HCT116 (cell line): ENCODE measurements at regions not wholly inside any gene's neighbourhood (a gene's known extent, or its start where the extent isn't known, plus 50 kb on each side); places are given as distances from the start of the nearest gene placed in this dataset.

Experiments used
- ATAC-seq: fragments of 200-7000 bp; cut with Tn5 transposase; 2 replicates; pipeline ENCODE4 v1.9.1; 2020; ENCODE audit warnings: mild to moderate bottlenecking, moderate library complexity
- BruUV-seq: library from RNA; stranded (reverse); fragments of 400-500 nt; replicated peaks from 2 replicates; lab custom pipeline; 2021; lab: Mats Ljungman, UMichigan
- CTCF ChIA-PET: fragments of 300-600 bp; sonication (Branson Sonifier 250); formaldehyde crosslinking; loops from one replicate; lab custom pipeline; 2021; ENCODE audit warnings: antibody characterized with exemption; lab: Charles Lee
- POLR2A ChIA-PET: fragments of 300-600, 350-600 bp; sonication (Branson Sonifier 250); formaldehyde crosslinking; loops from one replicate; lab custom pipeline; 2021; ENCODE audit warnings: antibody characterized with exemption; lab: Charles Lee
- RAD21 ChIA-PET, 2 experiments: fragments of 300-600 bp; sonication (Branson Sonifier 250); formaldehyde crosslinking; loops; one replicate each; lab custom pipeline; 2023; ENCODE audit warnings: low total read pairs in 2 of 2; ENCODE audit not compliant: uncharacterized antibody in 2 of 2, unreplicated experiment in 2 of 2, low non-redundant PET in 1 of 2; lab: Charles Lee
- DNase-seq: peaks from one replicate; pipeline ENCODE4 v3.0.0-alpha.2; 2010; ENCODE audit warnings: low read depth, low spot score
- H2AFZ ChIP-seq: fragments of 200-600 bp; shearing (Covaris generic), sonication (generic); 2 replicates; pipeline ENCODE4 v1.6.1; 2017; ENCODE audit warnings: low read depth, mixed run types, mixed read lengths, antibody characterized with exemption, low read length; ENCODE audit not compliant: poor library complexity, severe bottlenecking
- H3K27ac ChIP-seq: 2 replicates; pipeline ENCODE4 v1.5.1; 2012; ENCODE audit warnings: low read depth, low read length
- H3K27me3 ChIP-seq: fragments of 200-600 bp; sonication (generic); 2 replicates; pipeline ENCODE4 v1.6.1; 2016; ENCODE audit warnings: mixed run types, low read length, mixed read lengths; ENCODE audit not compliant: insufficient read depth
- H3K36me3 ChIP-seq, 2 experiments: fragments of 200-500 bp in 1 of 2; fragments of 200-600 bp in 1 of 2; sonication (Bioruptor generic) in 1 of 2; sonication (generic) in 1 of 2; 2 replicates each; pipeline versions ENCODE4 v1.5.1 to v1.6.1; 2014 to 2016; ENCODE audit warnings: low read length in 2 of 2, inconsistent platforms in 1 of 2, mixed read lengths in 1 of 2, mixed run types in 1 of 2; ENCODE audit not compliant: insufficient read depth in 2 of 2, control insufficient read depth in 1 of 2
- H3K4me1 ChIP-seq, 2 experiments: fragments of 200-600 bp in 1 of 2; sonication (generic) in 1 of 2; 2 replicates each; pipeline versions ENCODE4 v1.5.1 to v1.6.1; 2012 to 2017; ENCODE audit warnings: low read length in 2 of 2, inconsistent platforms in 1 of 2, mild to moderate bottlenecking in 1 of 2, mixed read lengths in 1 of 2, mixed run types in 1 of 2, moderate library complexity in 1 of 2; ENCODE audit not compliant: insufficient read depth in 2 of 2, control insufficient read depth in 1 of 2
- H3K4me2 ChIP-seq: fragments of 200-600 bp; sonication (generic); 2 replicates; pipeline ENCODE4 v1.6.1; 2017; ENCODE audit warnings: mixed run types, low read length, mixed read lengths
- H3K4me3 ChIP-seq, 2 experiments: fragments of 200-600 bp in 1 of 2; sonication (generic) in 1 of 2; replicated peaks in 1 of 2; 2 replicates each; pipeline ENCODE4 v1.5.1; 2011 to 2016; ENCODE audit warnings: low read length in 2 of 2, control low read depth in 1 of 2, low read depth in 1 of 2, mild to moderate bottlenecking in 1 of 2, mixed read lengths in 1 of 2, mixed run types in 1 of 2
- H3K79me2 ChIP-seq: fragments of 200-600 bp; sonication (generic); 2 replicates; pipeline ENCODE4 v1.6.1; 2017; ENCODE audit warnings: mild to moderate bottlenecking, mixed run types, low read length, moderate library complexity, mixed read lengths; ENCODE audit not compliant: insufficient read depth
- H3K9ac ChIP-seq: fragments of 200-600 bp; sonication (generic); 2 replicates; pipeline ENCODE4 v1.6.1; 2016; ENCODE audit warnings: low read length, mixed read lengths
- H3K9me2 ChIP-seq: fragments of 200-600 bp; sonication (generic), shearing (Covaris generic); 2 replicates; pipeline ENCODE4 v1.6.1; 2017; ENCODE audit warnings: mixed run types, mild to moderate bottlenecking, moderate library complexity; ENCODE audit not compliant: insufficient read depth
- H3K9me3 ChIP-seq, 2 experiments: fragments of 200-500 bp in 1 of 2; fragments of 200-600 bp in 1 of 2; sonication (Bioruptor generic) in 1 of 2; sonication (generic) in 1 of 2; 2 replicates each; pipeline ENCODE4 v1.6.1; 2014 to 2017; ENCODE audit warnings: low read length in 2 of 2, mixed read lengths in 2 of 2, inconsistent platforms in 1 of 2, low read depth in 1 of 2, mild to moderate bottlenecking in 1 of 2, mixed run types in 1 of 2, moderate library complexity in 1 of 2; ENCODE audit not compliant: control insufficient read depth in 1 of 2, insufficient read depth in 1 of 2
- H4K20me1 ChIP-seq: fragments of 200-600 bp; sonication (generic), shearing (Covaris generic); 2 replicates; pipeline ENCODE4 v1.6.1; 2017; ENCODE audit warnings: mixed run types, mild to moderate bottlenecking, moderate library complexity; ENCODE audit not compliant: insufficient read depth
- CBX3 ChIP-seq: IDR thresholded peaks from 2 replicates; pipeline ENCODE4 v1.6.1; 2012; ENCODE audit warnings: low read depth
- EGR1 ChIP-seq: IDR thresholded peaks from 2 replicates; pipeline ENCODE4 v1.6.1; 2012; ENCODE audit warnings: low read depth
- ELF1 ChIP-seq: IDR thresholded peaks from 2 replicates; pipeline ENCODE4 v1.6.1; 2012; ENCODE audit warnings: low read depth, borderline replicate concordance
- EZH2phosphoT487 ChIP-seq: fragments of 200-600 bp; IDR thresholded peaks from 2 replicates; pipeline ENCODE4 v1.6.1; 2018; ENCODE audit warnings: antibody characterized with exemption, borderline replicate concordance
- FOSL1 ChIP-seq: IDR thresholded peaks from 2 replicates; pipeline ENCODE4 v1.6.1; 2012; ENCODE audit warnings: low read depth
- JUND ChIP-seq: IDR thresholded peaks from 2 replicates; pipeline ENCODE4 v1.6.1; 2012
- POLR2AphosphoS5 ChIP-seq: IDR thresholded peaks from 2 replicates; pipeline ENCODE4 v1.6.1; 2011; ENCODE audit warnings: mild to moderate bottlenecking, low read depth, low read length, moderate library complexity
- RAD21 ChIP-seq: IDR thresholded peaks from 2 replicates; pipeline ENCODE4 v1.6.1; 2012; ENCODE audit warnings: low read depth, mild to moderate bottlenecking
- SP1 ChIP-seq: IDR thresholded peaks from 2 replicates; pipeline ENCODE4 v1.6.1; 2012; ENCODE audit warnings: low read depth
- SRF ChIP-seq: IDR thresholded peaks from 2 replicates; pipeline ENCODE4 v1.6.1; 2012; ENCODE audit warnings: low read depth
- YY1 ChIP-seq: IDR thresholded peaks from 2 replicates; pipeline ENCODE4 v1.6.1; 2011; ENCODE audit warnings: low read length, low read depth, moderate library complexity, mild to moderate bottlenecking; ENCODE audit not compliant: insufficient replicate concordance; ENCODE audit errors: extremely low read depth
- ZFX ChIP-seq: fragments of 450-650 bp; IDR thresholded peaks from 2 replicates; pipeline ENCODE4 v1.6.1; 2017
- ZNF274 ChIP-seq: fragments of 200-500 bp; sonication (Bioruptor generic); IDR thresholded peaks from 2 replicates; pipeline ENCODE4 v1.6.1; 2014; ENCODE audit warnings: mild to moderate bottlenecking, low read depth, low read length, inconsistent platforms
- intact Hi-C: fragments of 100-400 bp; cut with micrococcal nuclease; formaldehyde crosslinking; loops from 2 replicates; pipeline ENCODE4 v1.10.0; 2022
- TF ChIP-seq, protein P1 (sequence below): IDR thresholded peaks from 2 replicates; pipeline ENCODE4 v1.6.1; 2012; ENCODE audit warnings: low read depth
- TF ChIP-seq, protein P2 (sequence below): IDR thresholded peaks from 2 replicates; pipeline ENCODE4 v1.6.1; 2012
- TF ChIP-seq, protein P3 (sequence below), 3 experiments: fragments of 200-600 bp in 1 of 3; sonication (generic) in 1 of 3; IDR thresholded peaks in 2 of 3; conservative IDR thresholded peaks in 1 of 3; 2 replicates each; pipeline ENCODE4 v1.5.1; 2012 to 2017; ENCODE audit warnings: low read depth in 2 of 3, low read length in 2 of 3, antibody characterized with exemption in 1 of 3, borderline replicate concordance in 1 of 3, control low read depth in 1 of 3, mild to moderate bottlenecking in 1 of 3, mixed read lengths in 1 of 3, mixed run types in 1 of 3, moderate library complexity in 1 of 3; ENCODE audit not compliant: insufficient read depth in 1 of 3
- TF ChIP-seq, protein P4 (sequence below): IDR thresholded peaks from 2 replicates; pipeline ENCODE4 v1.6.1; 2011; ENCODE audit warnings: mild to moderate bottlenecking, low read length, moderate library complexity; ENCODE audit not compliant: insufficient replicate concordance; ENCODE audit errors: extremely low read depth

DNA sequence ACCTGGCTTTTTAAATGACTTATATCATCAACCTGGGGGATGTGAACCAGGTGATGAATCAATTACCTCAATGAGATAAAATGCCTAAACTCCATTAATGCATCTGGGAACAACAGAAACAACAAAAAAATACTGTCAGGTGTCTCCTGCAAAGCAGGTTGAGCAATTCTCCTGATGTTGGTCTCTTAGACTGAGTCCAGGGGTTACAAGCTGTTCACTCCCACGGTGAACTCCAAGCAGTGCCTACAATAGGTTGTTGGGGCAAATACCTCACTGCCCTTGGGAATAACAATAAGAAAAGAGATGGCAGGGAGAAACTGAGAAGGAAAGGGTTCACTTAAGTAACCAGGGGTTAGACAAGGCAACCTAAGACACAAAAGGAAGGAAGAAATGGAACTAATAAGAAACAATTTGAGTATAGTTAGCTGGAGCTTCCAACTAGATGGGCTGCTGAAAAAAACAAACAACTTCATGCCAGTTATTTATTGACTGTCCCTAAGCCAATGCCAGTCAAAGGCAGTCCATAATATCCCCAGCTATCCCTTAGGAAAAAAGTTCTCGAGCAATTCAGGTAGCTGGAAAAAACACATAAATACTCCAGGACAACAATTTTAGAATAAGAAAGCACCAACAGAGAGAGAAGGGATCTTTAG lies 97.6 kb upstream of the MAGI3 start:
- no peak overlapping the region for H3K4me2 ChIP-seq
- ATAC-seq (no peak), DNase-seq (no peak)
- no peak overlapping the region for H3K9ac ChIP-seq
- H2AFZ ChIP-seq: no peak overlapping the region
- H3K9me2 ChIP-seq: no peaks in the 10 kb centered on the region
- H3K27ac ChIP-seq: no peak overlapping the region
- no peaks in the 10 kb centered on the region for H4K20me1 ChIP-seq
- no peaks in the 10 kb centered on the region for H3K27me3 ChIP-seq
- intact Hi-C loops: no loop called here
- CTCF ChIA-PET: no interaction called here
- no peak for TF ChIP-seq POLR2AphosphoS5
- no peak for TF ChIP-seq ZFX
- TF ChIP-seq, protein P1, sequence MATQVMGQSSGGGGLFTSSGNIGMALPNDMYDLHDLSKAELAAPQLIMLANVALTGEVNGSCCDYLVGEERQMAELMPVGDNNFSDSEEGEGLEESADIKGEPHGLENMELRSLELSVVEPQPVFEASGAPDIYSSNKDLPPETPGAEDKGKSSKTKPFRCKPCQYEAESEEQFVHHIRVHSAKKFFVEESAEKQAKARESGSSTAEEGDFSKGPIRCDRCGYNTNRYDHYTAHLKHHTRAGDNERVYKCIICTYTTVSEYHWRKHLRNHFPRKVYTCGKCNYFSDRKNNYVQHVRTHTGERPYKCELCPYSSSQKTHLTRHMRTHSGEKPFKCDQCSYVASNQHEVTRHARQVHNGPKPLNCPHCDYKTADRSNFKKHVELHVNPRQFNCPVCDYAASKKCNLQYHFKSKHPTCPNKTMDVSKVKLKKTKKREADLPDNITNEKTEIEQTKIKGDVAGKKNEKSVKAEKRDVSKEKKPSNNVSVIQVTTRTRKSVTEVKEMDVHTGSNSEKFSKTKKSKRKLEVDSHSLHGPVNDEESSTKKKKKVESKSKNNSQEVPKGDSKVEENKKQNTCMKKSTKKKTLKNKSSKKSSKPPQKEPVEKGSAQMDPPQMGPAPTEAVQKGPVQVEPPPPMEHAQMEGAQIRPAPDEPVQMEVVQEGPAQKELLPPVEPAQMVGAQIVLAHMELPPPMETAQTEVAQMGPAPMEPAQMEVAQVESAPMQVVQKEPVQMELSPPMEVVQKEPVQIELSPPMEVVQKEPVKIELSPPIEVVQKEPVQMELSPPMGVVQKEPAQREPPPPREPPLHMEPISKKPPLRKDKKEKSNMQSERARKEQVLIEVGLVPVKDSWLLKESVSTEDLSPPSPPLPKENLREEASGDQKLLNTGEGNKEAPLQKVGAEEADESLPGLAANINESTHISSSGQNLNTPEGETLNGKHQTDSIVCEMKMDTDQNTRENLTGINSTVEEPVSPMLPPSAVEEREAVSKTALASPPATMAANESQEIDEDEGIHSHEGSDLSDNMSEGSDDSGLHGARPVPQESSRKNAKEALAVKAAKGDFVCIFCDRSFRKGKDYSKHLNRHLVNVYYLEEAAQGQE: no peak
- no peak for TF ChIP-seq EGR1
- no peak for TF ChIP-seq ZNF274
- TF ChIP-seq ELF1: no peak
- TF ChIP-seq SRF: no peak
- TF ChIP-seq EZH2phosphoT487: no peak
- TF ChIP-seq, protein P2, sequence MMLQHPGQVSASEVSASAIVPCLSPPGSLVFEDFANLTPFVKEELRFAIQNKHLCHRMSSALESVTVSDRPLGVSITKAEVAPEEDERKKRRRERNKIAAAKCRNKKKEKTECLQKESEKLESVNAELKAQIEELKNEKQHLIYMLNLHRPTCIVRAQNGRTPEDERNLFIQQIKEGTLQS: no peak
- TF ChIP-seq SP1: no peak
- TF ChIP-seq RAD21: no peak
- TF ChIP-seq YY1: no peak
- TF ChIP-seq JUND: no peak
- TF ChIP-seq FOSL1: no peak
- TF ChIP-seq, protein P3, sequence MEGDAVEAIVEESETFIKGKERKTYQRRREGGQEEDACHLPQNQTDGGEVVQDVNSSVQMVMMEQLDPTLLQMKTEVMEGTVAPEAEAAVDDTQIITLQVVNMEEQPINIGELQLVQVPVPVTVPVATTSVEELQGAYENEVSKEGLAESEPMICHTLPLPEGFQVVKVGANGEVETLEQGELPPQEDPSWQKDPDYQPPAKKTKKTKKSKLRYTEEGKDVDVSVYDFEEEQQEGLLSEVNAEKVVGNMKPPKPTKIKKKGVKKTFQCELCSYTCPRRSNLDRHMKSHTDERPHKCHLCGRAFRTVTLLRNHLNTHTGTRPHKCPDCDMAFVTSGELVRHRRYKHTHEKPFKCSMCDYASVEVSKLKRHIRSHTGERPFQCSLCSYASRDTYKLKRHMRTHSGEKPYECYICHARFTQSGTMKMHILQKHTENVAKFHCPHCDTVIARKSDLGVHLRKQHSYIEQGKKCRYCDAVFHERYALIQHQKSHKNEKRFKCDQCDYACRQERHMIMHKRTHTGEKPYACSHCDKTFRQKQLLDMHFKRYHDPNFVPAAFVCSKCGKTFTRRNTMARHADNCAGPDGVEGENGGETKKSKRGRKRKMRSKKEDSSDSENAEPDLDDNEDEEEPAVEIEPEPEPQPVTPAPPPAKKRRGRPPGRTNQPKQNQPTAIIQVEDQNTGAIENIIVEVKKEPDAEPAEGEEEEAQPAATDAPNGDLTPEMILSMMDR (IDR thresholded peaks at IDR 0.05 in 2 of 3, conservative IDR thresholded peaks at IDR 0.05 in 1 of 3; ENCODE audit: borderline replicate concordance in 1 of 3, insufficient read depth in 1 of 3, low read depth in 2 of 3, low read length in 2 of 3): no peak
- TF ChIP-seq, protein P4, sequence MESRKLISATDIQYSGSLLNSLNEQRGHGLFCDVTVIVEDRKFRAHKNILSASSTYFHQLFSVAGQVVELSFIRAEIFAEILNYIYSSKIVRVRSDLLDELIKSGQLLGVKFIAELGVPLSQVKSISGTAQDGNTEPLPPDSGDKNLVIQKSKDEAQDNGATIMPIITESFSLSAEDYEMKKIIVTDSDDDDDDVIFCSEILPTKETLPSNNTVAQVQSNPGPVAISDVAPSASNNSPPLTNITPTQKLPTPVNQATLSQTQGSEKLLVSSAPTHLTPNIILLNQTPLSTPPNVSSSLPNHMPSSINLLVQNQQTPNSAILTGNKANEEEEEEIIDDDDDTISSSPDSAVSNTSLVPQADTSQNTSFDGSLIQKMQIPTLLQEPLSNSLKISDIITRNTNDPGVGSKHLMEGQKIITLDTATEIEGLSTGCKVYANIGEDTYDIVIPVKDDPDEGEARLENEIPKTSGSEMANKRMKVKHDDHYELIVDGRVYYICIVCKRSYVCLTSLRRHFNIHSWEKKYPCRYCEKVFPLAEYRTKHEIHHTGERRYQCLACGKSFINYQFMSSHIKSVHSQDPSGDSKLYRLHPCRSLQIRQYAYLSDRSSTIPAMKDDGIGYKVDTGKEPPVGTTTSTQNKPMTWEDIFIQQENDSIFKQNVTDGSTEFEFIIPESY: no peak
- TF ChIP-seq CBX3: no peak
- no peaks in the 10 kb centered on the region for H3K79me2 ChIP-seq
- H3K4me3 ChIP-seq: no peak overlapping the region
- no peaks in the 10 kb centered on the region for H3K36me3 ChIP-seq
- POLR2A ChIA-PET: no interaction called here
- H3K4me1 ChIP-seq: no peaks in the 10 kb centered on the region
- RAD21 ChIA-PET: no interaction called here
- no TSS peak for BruUV-seq
- no peaks in the 10 kb centered on the region; a peak in 1 of 4 replicates for H3K9me3 ChIP-seq
